ENCODE measurements at regions not wholly inside any gene's neighbourhood (a gene's known extent, or its start where the extent isn't known, plus 50 kb on each side); places are given as distances from the start of the nearest gene placed in this dataset.

DNA sequence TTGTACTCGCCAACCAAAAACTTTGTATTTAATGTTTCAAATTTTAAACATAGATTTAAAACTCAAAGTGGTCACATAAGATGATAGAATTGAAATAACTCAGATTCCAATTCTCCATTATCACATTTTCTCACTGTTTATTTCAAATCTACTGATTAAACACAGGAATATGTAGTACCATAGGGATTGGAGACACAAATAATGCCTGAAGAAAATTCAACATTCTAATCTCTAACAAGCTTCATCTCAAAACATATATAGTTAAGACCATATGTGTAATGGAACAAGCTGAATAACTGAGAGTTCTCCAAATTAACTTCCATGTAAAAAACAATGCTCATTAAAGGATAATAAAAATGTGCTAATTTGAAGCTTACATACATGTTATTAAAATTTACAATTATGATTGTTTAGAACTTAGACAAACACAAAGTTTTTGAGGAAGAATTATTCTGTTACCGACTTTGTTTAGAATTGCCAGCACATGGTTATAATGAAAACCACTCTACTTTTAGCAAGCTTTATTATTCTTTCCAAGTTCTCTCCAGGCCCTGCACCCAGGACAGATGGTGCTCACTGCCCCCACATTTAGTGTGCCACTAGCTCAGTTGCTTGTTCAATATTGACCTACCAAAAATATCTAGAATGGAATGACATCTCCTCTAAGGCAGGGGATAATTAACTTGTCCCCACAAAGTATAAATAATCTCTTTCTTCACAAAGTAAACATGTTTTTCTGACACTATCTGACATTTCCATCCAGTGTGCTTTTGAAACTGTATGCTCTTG, 467.2 kb downstream of the TTLL7 start:
- TF ChIP-seq, protein P1, sequence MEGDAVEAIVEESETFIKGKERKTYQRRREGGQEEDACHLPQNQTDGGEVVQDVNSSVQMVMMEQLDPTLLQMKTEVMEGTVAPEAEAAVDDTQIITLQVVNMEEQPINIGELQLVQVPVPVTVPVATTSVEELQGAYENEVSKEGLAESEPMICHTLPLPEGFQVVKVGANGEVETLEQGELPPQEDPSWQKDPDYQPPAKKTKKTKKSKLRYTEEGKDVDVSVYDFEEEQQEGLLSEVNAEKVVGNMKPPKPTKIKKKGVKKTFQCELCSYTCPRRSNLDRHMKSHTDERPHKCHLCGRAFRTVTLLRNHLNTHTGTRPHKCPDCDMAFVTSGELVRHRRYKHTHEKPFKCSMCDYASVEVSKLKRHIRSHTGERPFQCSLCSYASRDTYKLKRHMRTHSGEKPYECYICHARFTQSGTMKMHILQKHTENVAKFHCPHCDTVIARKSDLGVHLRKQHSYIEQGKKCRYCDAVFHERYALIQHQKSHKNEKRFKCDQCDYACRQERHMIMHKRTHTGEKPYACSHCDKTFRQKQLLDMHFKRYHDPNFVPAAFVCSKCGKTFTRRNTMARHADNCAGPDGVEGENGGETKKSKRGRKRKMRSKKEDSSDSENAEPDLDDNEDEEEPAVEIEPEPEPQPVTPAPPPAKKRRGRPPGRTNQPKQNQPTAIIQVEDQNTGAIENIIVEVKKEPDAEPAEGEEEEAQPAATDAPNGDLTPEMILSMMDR (IDR thresholded peaks at IDR 0.05) = no peak
- TF ChIP-seq POLR2A (IDR thresholded peaks at IDR 0.05) = no peak

All from right lobe of liver (tissue), 4 donors.